GM21447 (cell line): ENCODE measurements at regions not wholly inside any gene's neighbourhood (a gene's known extent, or its start where the extent isn't known, plus 50 kb on each side); places are given as distances from the start of the nearest gene placed in this dataset.
A peak's percentile ranks its signal among the peaks of the same experiment; 100 is the strongest.

Experiments used
- ATAC-seq: cut with Tn5 transposase; IDR thresholded peaks from one replicate; pipeline ENCODE4 v1.9.1; 2021; ENCODE audit not compliant: unreplicated experiment

DNA sequence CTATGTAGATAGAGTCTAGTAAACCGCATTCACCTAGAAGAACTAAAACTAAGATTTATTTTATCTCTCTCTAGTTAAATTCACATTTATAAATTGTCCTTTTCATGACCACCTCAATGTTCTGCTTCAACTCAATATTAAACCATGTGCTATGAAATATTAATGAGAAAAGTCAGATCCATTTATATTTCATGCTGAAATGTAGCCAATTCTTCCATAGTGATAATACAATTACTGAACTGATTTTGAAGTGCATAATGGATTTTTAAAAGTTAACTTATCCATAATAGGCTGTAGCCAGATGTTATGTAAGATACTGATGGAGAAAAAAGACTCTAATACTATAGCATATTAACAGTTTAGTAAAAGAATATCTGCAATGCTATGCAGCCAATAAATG lies 479.7 kb upstream of the PCDH15 start:
- ATAC-seq: no peak

- no peak for ATAC-seq
Observed at GRCh38 chr10:55277549-55277948, 476.5 kb upstream of the PCDH15 start.

DNA sequence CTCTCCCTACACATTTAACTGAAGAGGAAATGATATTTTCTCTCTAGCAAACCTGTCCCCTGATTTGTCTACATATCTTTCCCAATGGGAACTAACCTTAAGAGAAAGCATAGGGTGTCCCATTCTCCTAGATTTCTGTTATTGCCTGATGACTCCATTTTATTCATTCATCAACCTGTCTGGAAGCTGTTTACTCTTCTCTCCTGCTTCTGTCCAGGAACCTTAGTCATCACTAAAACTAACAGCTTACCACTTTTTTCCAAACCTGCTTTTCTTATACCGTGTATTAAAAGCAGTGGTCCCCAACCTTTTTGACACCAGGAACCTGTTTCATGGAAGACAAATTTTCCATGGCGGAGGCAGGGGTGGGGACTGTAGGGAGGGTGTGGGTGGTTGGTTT lies 473.3 kb upstream of the PCDH15 start:
- ATAC-seq: no peak

DNA sequence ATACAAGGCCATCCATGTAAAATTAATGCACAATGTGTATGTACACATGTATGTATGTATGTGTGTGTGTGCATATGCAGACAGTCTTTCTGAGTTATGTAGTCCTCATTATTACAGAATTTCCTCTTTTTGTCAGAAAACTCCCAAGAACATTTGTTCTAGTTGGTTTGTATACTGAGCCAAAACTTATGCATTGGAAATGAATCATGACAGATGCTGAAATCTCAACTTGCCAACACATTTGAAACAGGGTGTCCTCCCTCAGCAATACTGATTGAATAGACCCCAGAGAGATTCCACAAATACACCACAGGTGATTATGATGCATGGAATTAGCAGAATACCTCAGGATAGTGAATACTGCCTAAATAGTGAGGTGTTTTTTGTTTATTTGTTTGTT lies 472.9 kb upstream of the PCDH15 start:
- no peak for ATAC-seq

- ATAC-seq: no peak
Observed at GRCh38 chr10:55272886-55273285, 471.9 kb upstream of the PCDH15 start.

DNA sequence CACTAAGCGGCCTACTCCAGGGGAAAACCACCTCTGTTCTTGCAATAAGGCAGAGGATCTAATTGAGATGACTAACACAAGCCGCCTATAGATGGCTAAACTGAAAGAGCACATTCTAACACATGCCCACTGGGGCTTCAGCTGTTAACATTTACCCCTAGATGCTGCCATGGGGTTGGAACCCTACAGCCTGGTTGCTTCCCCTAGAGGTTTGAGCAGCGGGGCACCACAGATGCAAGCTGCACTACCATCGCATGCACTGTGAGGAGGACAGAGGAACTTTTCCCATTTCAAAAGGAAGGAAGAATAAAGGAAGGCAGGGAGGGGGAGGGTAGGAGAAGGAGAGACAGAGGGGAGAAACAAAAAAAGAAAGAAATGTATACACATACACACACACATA lies 465.8 kb upstream of the PCDH15 start:
- ATAC-seq: no peak

- ATAC-seq: no peak
Observed at GRCh38 chr10:55263327-55263726, 462.3 kb upstream of the PCDH15 start.

- no peak for ATAC-seq
Observed at GRCh38 chr10:55242544-55242943, 441.5 kb upstream of the PCDH15 start.

- ATAC-seq: no peak
Observed at GRCh38 chr10:55237462-55237861, 436.4 kb upstream of the PCDH15 start.

- ATAC-seq: peak; percentile 92
Observed at GRCh38 chr10:55233505-55233904, 432.5 kb upstream of the PCDH15 start.

GRCh38 chr10:55233090-55233489 lies 432.1 kb upstream of the PCDH15 start:
- ATAC-seq: no peak

GRCh38 chr10:55232553-55232952 lies 431.5 kb upstream of the PCDH15 start:
- ATAC-seq: no peak

- ATAC-seq: no peak
Observed at GRCh38 chr10:55227967-55228366, 426.9 kb upstream of the PCDH15 start.

DNA sequence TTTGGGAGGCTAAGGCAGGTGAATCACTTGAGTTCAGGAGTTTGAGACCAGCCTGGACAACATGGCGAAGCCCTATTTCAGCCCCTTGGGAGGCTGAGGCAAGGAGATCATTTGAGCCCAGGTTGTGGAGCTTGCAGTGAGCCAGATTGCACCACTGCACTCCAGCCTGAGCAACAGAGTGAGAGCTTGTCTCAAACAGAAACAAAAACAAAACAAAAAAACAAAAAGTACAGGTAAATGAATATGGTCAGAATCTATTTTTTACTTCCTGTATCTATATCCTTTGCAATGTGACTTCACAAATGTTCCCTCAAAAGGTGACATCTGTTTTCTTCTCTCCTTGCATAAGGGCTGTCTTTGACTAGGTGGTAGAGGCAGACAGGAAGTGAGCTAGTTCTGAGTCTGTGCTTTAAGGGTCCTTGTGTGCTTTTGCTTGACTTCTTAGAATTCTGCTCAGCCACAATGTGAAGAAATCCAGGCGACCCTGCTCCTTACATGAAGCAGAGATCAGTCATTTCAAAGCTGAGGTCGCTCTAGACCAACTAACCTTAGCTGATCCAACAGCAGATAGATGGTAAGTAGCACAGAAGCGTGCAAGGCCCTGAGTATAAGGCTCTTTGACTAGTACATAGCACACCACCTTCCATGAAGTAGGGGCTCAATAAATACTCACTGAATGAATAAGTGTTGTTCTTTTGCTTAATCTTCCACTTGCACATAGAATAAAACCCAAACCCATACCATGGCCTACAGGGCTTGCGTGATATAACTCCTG lies 423.2 kb upstream of the PCDH15 start:
- no peak for ATAC-seq

GRCh38 chr10:55223352-55223751 lies 422.3 kb upstream of the PCDH15 start:
- ATAC-seq: no peak

- no peak for ATAC-seq
Observed at GRCh38 chr10:55220975-55221374, 419.9 kb upstream of the PCDH15 start.

DNA sequence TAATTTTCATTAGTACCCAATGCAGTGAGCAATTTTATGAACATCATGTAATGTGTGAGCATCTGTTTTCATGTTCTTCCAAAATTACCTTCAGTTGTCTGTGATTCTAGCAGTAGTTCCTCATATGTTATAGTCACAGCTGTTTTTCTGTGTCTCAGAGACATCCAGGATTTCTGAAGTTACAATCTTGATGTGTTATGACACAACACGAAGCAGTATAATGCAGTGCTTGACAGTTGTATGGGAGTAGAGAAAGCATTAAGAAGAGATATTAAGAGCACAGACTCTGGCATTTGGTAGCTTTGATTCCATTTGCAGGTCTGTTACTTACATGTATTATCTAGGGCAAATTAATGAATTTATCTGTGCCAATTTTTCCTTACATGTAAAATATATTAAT lies 414.7 kb upstream of the PCDH15 start:
- ATAC-seq: no peak

DNA sequence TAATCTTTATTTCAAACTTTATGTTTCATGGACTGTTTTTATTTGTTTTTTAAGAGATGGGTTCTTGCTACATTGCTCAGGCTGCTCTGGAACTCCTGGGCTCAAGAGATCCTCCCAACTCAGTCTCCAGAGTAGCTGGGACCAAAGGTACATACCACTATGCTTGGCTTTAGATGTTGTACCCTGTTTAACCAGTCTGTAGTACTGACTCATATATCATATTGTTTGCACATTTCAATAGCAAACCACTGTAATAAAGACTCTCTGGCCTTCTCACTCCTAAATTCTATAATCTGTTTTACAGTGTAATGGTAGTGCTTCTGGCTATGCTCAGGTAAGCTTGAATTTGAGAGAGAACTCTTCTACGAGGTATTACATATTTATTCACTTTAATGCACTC lies 413.6 kb upstream of the PCDH15 start:
- ATAC-seq: no peak

GRCh38 chr10:55212051-55212450 lies 411.0 kb upstream of the PCDH15 start:
- ATAC-seq: no peak

DNA sequence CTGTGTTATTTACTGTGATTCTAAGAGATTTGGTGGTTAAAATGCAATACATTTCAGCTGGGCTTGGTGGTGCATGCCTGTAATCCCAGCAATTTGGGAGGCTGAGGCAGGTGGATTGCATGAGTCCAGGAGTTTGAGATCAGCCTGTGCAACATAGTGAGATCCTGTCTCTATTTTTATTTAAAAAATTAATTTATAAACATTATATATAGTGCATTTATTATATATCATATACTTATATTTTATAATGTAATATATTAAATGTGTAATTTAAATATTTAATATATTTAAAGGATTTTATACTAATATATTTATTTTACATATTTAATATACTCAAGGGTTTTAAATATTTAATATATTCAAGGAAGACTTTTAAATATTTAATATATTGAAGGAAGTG lies 402.8 kb upstream of the PCDH15 start:
- ATAC-seq: no peak

- no peak for ATAC-seq
Observed at GRCh38 chr10:55203319-55203718, 402.3 kb upstream of the PCDH15 start.

DNA sequence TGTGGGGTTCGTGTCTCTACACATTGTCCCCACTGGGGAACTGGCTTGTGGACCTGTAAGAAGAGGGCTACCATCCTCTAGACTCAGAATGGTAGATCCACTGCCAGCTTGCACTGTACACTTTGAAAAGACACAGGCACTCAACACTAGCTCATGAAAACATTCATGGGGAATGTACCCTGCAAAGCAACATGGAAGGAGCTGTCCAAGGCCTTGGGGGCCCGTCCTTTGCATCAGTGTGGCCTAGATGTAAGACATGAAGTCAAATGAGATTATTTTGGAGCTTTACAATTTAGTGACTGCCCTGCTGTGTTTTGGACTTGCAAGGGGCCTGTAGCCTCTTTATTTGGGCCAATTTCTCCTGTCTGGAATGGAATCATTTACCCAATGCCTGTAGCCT lies 399.0 kb upstream of the PCDH15 start:
- no peak for ATAC-seq

DNA sequence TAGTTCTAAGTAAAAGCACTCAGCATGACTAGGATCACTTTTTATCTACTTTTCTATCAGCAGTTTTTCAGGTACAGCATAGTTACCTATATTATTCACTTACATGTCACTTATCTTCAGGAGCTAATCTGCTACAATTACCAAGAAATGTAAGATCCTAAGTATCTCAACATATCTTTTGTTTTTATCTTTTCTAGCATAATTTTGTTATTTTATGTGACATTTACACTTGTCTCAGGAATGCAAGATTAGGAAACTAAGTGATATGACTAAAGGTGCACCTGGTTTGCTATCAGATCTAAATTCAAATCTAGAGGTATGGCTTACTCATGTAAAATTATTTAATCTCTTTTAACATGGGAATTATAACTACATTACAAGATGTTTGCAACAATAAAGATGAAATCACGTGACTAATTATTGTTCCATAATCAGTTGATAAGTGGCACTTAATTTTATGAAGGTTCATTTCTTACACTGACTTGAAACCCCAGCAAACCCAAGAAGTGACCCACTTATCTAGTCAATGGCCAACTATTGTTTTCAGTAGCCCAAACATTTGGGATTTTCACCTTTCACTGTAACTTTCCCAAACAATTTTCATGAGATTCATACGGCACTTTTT lies 390.3 kb upstream of the PCDH15 start:
- ATAC-seq: no peak
